SK-N-SH (cell line): ENCODE measurements at regions not wholly inside any gene's neighbourhood (a gene's known extent, or its start where the extent isn't known, plus 50 kb on each side); places are given as distances from the start of the nearest gene placed in this dataset.

Source experiments
- CTCF ChIA-PET: fragments of 300-600, 350-600 bp; formaldehyde crosslinking; extraction: SDS; loops from one replicate; lab custom pipeline; 2021; lab: Yijun Ruan, JAX
- POLR2A ChIA-PET: fragments of 350-600 bp; sonication (Branson Sonifier 250); formaldehyde crosslinking; extraction: SDS; loops from one replicate; lab custom pipeline; 2020; ENCODE audit warnings: antibody characterized with exemption, inconsistent platforms; lab: Yijun Ruan, JAX
- DNase-seq: peaks from one replicate; pipeline ENCODE4 v3.0.0; 2012
- H2AFZ ChIP-seq: fragments of 200-600 bp; sonication (generic); 2 replicates; pipeline ENCODE4 v1.8.1; 2016; ENCODE audit warnings: antibody characterized with exemption, mild to moderate bottlenecking, low read depth
- H3F3A ChIP-seq: fragments of 200-600 bp; sonication (generic); replicated peaks from 2 replicates; pipeline ENCODE3; 2016; ENCODE audit warnings: antibody characterized with exemption, mild to moderate bottlenecking; ENCODE audit not compliant: insufficient read depth
- H3K27ac ChIP-seq, 2 experiments: fragments of 200-500 bp in 1 of 2; fragments of 200-600 bp in 1 of 2; sonication (Bioruptor generic) in 1 of 2; sonication (generic), shearing (Covaris generic) in 1 of 2; 2 replicates each; pipeline versions ENCODE4 v1.5.1 to v1.6.1; 2014 to 2016; ENCODE audit warnings: low read depth in 2 of 2, inconsistent platforms in 1 of 2, low read length in 1 of 2, mild to moderate bottlenecking in 1 of 2, mixed read lengths in 1 of 2
- H3K27me3 ChIP-seq: fragments of 200-600 bp; sonication (generic), shearing (Covaris generic); 2 replicates; pipeline ENCODE4 v1.6.1; 2016; ENCODE audit warnings: mixed run types; ENCODE audit not compliant: insufficient read depth
- H3K36me3 ChIP-seq, 2 experiments: fragments of 200-500 bp in 1 of 2; fragments of 200-600 bp in 1 of 2; sonication (Bioruptor generic) in 1 of 2; sonication (generic) in 1 of 2; replicated peaks in 1 of 2; 2 replicates each; pipeline versions ENCODE3 to v1.5.1; 2014 to 2016; ENCODE audit warnings: low read length in 1 of 2, mild to moderate bottlenecking in 1 of 2; ENCODE audit not compliant: insufficient read depth in 2 of 2, control insufficient read depth in 1 of 2
- H3K4me1 ChIP-seq, 2 experiments: fragments of 200-500 bp in 1 of 2; fragments of 200-600 bp in 1 of 2; sonication (Bioruptor generic) in 1 of 2; sonication (generic), shearing (Covaris generic) in 1 of 2; 2 replicates each; pipeline versions ENCODE4 v1.5.1 to v1.6.1; 2014 to 2016; ENCODE audit warnings: low read depth in 1 of 2, low read length in 1 of 2, mixed run types in 1 of 2; ENCODE audit not compliant: insufficient read depth in 2 of 2, control insufficient read depth in 1 of 2
- H3K4me2 ChIP-seq: fragments of 200-600 bp; sonication (generic), shearing (Covaris generic); 2 replicates; pipeline ENCODE4 v1.6.1; 2017; ENCODE audit warnings: mixed run types
- H3K4me3 ChIP-seq, 2 experiments: fragments of 200-500 bp in 1 of 2; fragments of 200-600 bp in 1 of 2; sonication (Bioruptor generic) in 1 of 2; sonication (generic), shearing (Covaris generic) in 1 of 2; 2 replicates each; pipeline versions ENCODE4 v1.5.1 to v1.8.1; 2014 to 2016; ENCODE audit warnings: low read depth in 2 of 2, inconsistent platforms in 1 of 2, low read length in 1 of 2, mild to moderate bottlenecking in 1 of 2, mixed read lengths in 1 of 2, moderate library complexity in 1 of 2
- H3K79me2 ChIP-seq: fragments of 200-600 bp; sonication (generic); 2 replicates; pipeline ENCODE4 v1.8.1; 2017; ENCODE audit warnings: mild to moderate bottlenecking; ENCODE audit not compliant: insufficient read depth
- H3K9ac ChIP-seq: fragments of 200-600 bp; sonication (generic); 2 replicates; pipeline ENCODE4 v1.6.1; 2017; ENCODE audit warnings: mixed run types
- H3K9me2 ChIP-seq: fragments of 200-600 bp; sonication (generic); 2 replicates; pipeline ENCODE4 v1.6.1; 2017; ENCODE audit warnings: mixed run types
- H3K9me3 ChIP-seq: fragments of 200-600 bp; sonication (generic); 2 replicates; pipeline ENCODE4 v1.6.1; 2017; ENCODE audit warnings: mixed run types, mild to moderate bottlenecking, moderate library complexity
- H4K20me1 ChIP-seq: fragments of 200-600 bp; sonication (generic); 2 replicates; pipeline ENCODE4 v1.6.1; 2017; ENCODE audit warnings: mild to moderate bottlenecking, mixed run types; ENCODE audit not compliant: insufficient read depth
- CHD2 ChIP-seq: fragments of 150-350 bp; IDR thresholded peaks from 2 replicates; pipeline ENCODE4 v1.6.1; 2018; ENCODE audit warnings: low read length; ENCODE audit not compliant: partially characterized antibody
- EP300 ChIP-seq, 2 experiments: IDR thresholded peaks; 2 replicates each; pipeline versions ENCODE4 v1.4.0 to v1.6.1; 2012; ENCODE audit warnings: borderline replicate concordance in 1 of 2, low read depth in 1 of 2, low read length in 1 of 2
- FOSL2 ChIP-seq: IDR thresholded peaks from 2 replicates; pipeline ENCODE4 v1.4.0; 2012; ENCODE audit warnings: low read depth, mild to moderate bottlenecking, moderate library complexity, borderline replicate concordance
- FOXJ3 ChIP-seq: sonication (generic); formaldehyde crosslinking; IDR thresholded peaks from 2 replicates; pipeline ENCODE4 v1.5.1; 2020; ENCODE audit warnings: mild to moderate bottlenecking, missing genetic modification reagents
- FOXM1 ChIP-seq: IDR thresholded peaks from 2 replicates; pipeline ENCODE4 v1.4.0; 2012; ENCODE audit warnings: low read depth, mild to moderate bottlenecking
- GATA2 ChIP-seq: sonication (generic); formaldehyde crosslinking; IDR thresholded peaks from 2 replicates; pipeline ENCODE4 v1.5.0; 2020; ENCODE audit warnings: mild to moderate bottlenecking, missing genetic modification reagents
- JUND ChIP-seq: IDR thresholded peaks from 2 replicates; pipeline ENCODE4 v1.4.0; 2012
- MAX ChIP-seq: IDR thresholded peaks from 2 replicates; pipeline ENCODE4 v1.4.0; 2012; ENCODE audit warnings: low read depth
- MEF2A ChIP-seq: IDR thresholded peaks from 2 replicates; pipeline ENCODE4 v1.4.0; 2012; ENCODE audit warnings: low read depth, borderline replicate concordance
- NFIC ChIP-seq: IDR thresholded peaks from 2 replicates; pipeline ENCODE4 v1.4.0; 2012; ENCODE audit warnings: borderline replicate concordance
- PBX3 ChIP-seq: IDR thresholded peaks from 2 replicates; pipeline ENCODE4; 2012
- POLR2AphosphoS5 ChIP-seq: IDR thresholded peaks from 2 replicates; pipeline ENCODE4 v1.6.1; 2012; ENCODE audit warnings: low read depth, low read length
- RXRA ChIP-seq: IDR thresholded peaks from 2 replicates; pipeline ENCODE4 v1.4.0; 2012; ENCODE audit warnings: low read depth, mild to moderate bottlenecking, borderline replicate concordance
- TCF12 ChIP-seq: IDR thresholded peaks from 2 replicates; pipeline ENCODE4 v1.4.0; 2012
- TEAD4 ChIP-seq: IDR thresholded peaks from 2 replicates; pipeline ENCODE4 v1.4.0; 2012; ENCODE audit warnings: mild to moderate bottlenecking, borderline replicate concordance; ENCODE audit not compliant: insufficient read depth
- USF1 ChIP-seq: IDR thresholded peaks from 2 replicates; pipeline ENCODE4 v1.4.0; 2012; ENCODE audit warnings: low read depth, borderline replicate concordance
- USF2 ChIP-seq: fragments of 150-350 bp; IDR thresholded peaks from 2 replicates; pipeline ENCODE4 v1.6.1; 2017; ENCODE audit warnings: antibody characterized with exemption, low read length, low read depth, borderline replicate concordance
- YY1 ChIP-seq: IDR thresholded peaks from 2 replicates; pipeline ENCODE4 v1.4.0; 2012; ENCODE audit warnings: low read depth, mild to moderate bottlenecking
- WGBS: methylation state at CpG from one replicate; pipeline ENCODE4 v1.1.6; 2017; ENCODE audit warnings: low lambda C conversion rate; 5-methylcytosine and 5-hydroxymethylcytosine counted together

- Histone ChIP-seq H4K20me1 (no peaks in the 10 kb centered on the region), H3K4me3 (peak overlapping the region in 1 of 2 experiments; percentile 54; a peak in 3 of 4 replicates), H3K36me3 (peaks cover 0 to 5% of the 10 kb centered on the region in 2 experiments), H3K4me1 (peaks cover 12 to 23% of the 10 kb centered on the region in 2 experiments; a peak in 2 of 4 replicates), H3K9me2 (no peaks in the 10 kb centered on the region), H3K27me3 (no peaks in the 10 kb centered on the region), H3K27ac (peak overlapping the region; percentile 50 to 98; a peak in 3 of 4 replicates), H3K4me2 (peak overlapping the region; percentile 76), H3F3A (peaks cover 33% of the 10 kb centered on the region), H3K79me2 (no peaks in the 10 kb centered on the region), H2AFZ (peak overlapping the region; percentile 69; the same call in 1 of the 2 replicates), H3K9me3 (peaks cover 11% of the 10 kb centered on the region; the same call in 1 of the 2 replicates), H3K9ac (peak overlapping the region; percentile 65; the same call in 1 of the 2 replicates)
- POLR2A ChIA-PET: no interaction called here
- no peak for DNase-seq
- WGBS: 6% methylated on average over 2 of the region's 2 CpGs
- TF ChIP-seq NFIC: peak; percentile 56; the same call in 1 of the 2 replicates
- TF ChIP-seq PBX3: peak; percentile 61
- TF ChIP-seq EP300 (IDR thresholded peaks at IDR 0.05; ENCODE audit: borderline replicate concordance in 1 of 2, low read depth in 1 of 2, low read length in 1 of 2): peak in 1 of 2 experiments; percentile 74; a peak in 1 of 4 replicates
- TF ChIP-seq CHD2: no peak
- 0 out of 2 replicates have a peak, but pooled peaks have one; percentile 35 for TF ChIP-seq TEAD4
- peak; percentile 90 for TF ChIP-seq JUND
- 0 out of 2 replicates have a peak, but pooled peaks have one; percentile 18 for TF ChIP-seq MAX
- peak; percentile 92 for TF ChIP-seq FOSL2
- TF ChIP-seq FOXJ3 (CRISPR knock-in tag): no peak
- peak; percentile 94 for TF ChIP-seq MEF2A
- TF ChIP-seq RXRA: peak; percentile 52; the same call in 1 of the 2 replicates
- TF ChIP-seq POLR2AphosphoS5: peak; percentile 75; the same call in 1 of the 2 replicates
- TF ChIP-seq TCF12: peak; percentile 96
- TF ChIP-seq YY1: no peak
- TF ChIP-seq USF1: no peak
- CTCF ChIA-PET: interaction anchor here (1.2 kb wide), 1 partner anchor 8 kb away, joined by 4 read pairs; no protein-coding TSS in a partner anchor
Observed at GRCh38 chr10:9254353-9254752, 1199.9 kb downstream of the GATA3 start.

GRCh38 chr10:9260690-9261089 lies 1206.2 kb downstream of the GATA3 start:
- CTCF ChIA-PET: interaction anchor here (1.7 kb wide), 1 partner anchor 14 kb away, joined by 5 read pairs; no protein-coding TSS in a partner anchor
- DNase-seq: no peak
- no peaks in the 10 kb centered on the region for H3K9me2 ChIP-seq
- no peak for TF ChIP-seq TCF12
- TF ChIP-seq FOXM1: no peak
- TF ChIP-seq FOXJ3 (CRISPR knock-in tag): no peak
- no peak for TF ChIP-seq USF2
- TF ChIP-seq NFIC: no peak
- TF ChIP-seq GATA2 (CRISPR knock-in tag): no peak
- TF ChIP-seq, all 33 proteins: peak for 0
- Histone ChIP-seq H3K4me3 (no peak overlapping the region), H2AFZ (no peak overlapping the region), H3K27ac (no peak overlapping the region), H3K9me3 (no peaks in the 10 kb centered on the region), H3K27me3 (no peaks in the 10 kb centered on the region), H4K20me1 (no peaks in the 10 kb centered on the region), H3F3A (peaks cover 6% of the 10 kb centered on the region), H3K4me2 (no peak overlapping the region), H3K36me3 (no peaks in the 10 kb centered on the region), H3K9ac (no peak overlapping the region), H3K79me2 (no peaks in the 10 kb centered on the region), H3K4me1 (peaks cover 4% of the 10 kb centered on the region in 2 experiments; a peak in 1 of 4 replicates)
- POLR2A ChIA-PET: no interaction called here
- 70% methylated on average over 1 of the region's 1 CpG for WGBS
